ENCODE measurements at regions not wholly inside any gene's neighbourhood (a gene's known extent, or its start where the extent isn't known, plus 50 kb on each side); places are given as distances from the start of the nearest gene placed in this dataset.

DNA sequence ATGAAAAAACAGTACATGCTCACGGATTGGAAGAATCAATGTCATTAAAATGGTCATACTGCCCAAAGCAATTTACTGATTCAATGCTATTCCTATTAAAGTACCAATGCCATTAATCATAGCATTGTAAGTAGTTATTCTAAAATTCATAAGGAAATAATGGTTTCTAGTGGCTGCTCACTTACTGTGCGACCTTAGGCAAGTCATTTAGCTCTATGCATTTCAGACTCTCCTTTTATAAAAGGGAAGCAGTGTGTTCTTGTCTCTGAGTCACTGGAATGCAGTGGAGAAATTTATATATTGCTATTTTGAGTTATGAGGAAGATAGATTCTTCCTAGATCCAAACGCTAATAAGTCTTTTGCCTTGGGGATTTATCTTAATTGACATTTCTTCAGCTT, 174.8 kb downstream of the KCNA4 start:
- DNase-seq (ENCODE audit: low spot score) (no peak), ATAC-seq (ENCODE audit: low read depth) (peak; percentile 33; the same call in 1 of the 3 replicates)
- TF ChIP-seq, protein P1, sequence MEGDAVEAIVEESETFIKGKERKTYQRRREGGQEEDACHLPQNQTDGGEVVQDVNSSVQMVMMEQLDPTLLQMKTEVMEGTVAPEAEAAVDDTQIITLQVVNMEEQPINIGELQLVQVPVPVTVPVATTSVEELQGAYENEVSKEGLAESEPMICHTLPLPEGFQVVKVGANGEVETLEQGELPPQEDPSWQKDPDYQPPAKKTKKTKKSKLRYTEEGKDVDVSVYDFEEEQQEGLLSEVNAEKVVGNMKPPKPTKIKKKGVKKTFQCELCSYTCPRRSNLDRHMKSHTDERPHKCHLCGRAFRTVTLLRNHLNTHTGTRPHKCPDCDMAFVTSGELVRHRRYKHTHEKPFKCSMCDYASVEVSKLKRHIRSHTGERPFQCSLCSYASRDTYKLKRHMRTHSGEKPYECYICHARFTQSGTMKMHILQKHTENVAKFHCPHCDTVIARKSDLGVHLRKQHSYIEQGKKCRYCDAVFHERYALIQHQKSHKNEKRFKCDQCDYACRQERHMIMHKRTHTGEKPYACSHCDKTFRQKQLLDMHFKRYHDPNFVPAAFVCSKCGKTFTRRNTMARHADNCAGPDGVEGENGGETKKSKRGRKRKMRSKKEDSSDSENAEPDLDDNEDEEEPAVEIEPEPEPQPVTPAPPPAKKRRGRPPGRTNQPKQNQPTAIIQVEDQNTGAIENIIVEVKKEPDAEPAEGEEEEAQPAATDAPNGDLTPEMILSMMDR (IDR thresholded peaks at IDR 0.05; ENCODE audit: poor library complexity, severe bottlenecking), result no peak
- Histone ChIP-seq H3K4me1 (ENCODE audit: insufficient read depth, poor library complexity, severe bottlenecking) (no peaks in the 10 kb centered on the region), H3K27ac (ENCODE audit: poor library complexity, severe bottlenecking) (no peak overlapping the region), H3K27me3 (ENCODE audit: insufficient read depth, poor library complexity, severe bottlenecking) (no peaks in the 10 kb centered on the region), H3K4me3 (ENCODE audit: severe bottlenecking) (no peak overlapping the region), H3K9me3 (ENCODE audit: severe bottlenecking) (no peaks in the 10 kb centered on the region), H3K36me3 (ENCODE audit: low read depth) (no peaks in the 10 kb centered on the region)

DNA sequence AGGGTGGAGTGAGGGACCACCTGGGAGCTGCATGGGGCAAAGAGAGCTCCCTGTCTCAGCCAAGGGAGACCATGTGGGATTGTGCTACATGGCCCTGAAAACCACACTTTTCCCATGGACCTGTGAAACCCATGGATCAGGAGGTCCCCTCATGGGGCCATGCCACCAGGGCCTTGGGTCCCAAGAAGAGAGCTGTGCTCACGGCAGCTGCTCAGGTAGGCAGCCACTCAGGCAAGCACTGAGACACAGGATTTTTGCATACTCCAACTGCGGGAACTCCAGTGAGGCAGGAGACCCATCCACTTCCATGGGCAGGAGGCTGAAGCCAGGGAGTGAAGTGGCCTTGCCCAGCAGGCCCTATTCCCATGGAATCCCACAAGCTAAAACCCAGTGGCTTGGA, 190.0 kb downstream of the KCNA4 start:
- H3K27me3 ChIP-seq (ENCODE audit: insufficient read depth, poor library complexity, severe bottlenecking), result no peaks in the 10 kb centered on the region
- ATAC-seq (ENCODE audit: low read depth) (no peak), DNase-seq (ENCODE audit: low spot score) (no peak)
- no peaks in the 10 kb centered on the region for H3K36me3 ChIP-seq (ENCODE audit: low read depth)
- no peaks in the 10 kb centered on the region for H3K9me3 ChIP-seq (ENCODE audit: severe bottlenecking)
- H3K4me3 ChIP-seq (ENCODE audit: severe bottlenecking), result no peak overlapping the region
- no peak overlapping the region for H3K27ac ChIP-seq (ENCODE audit: poor library complexity, severe bottlenecking)
- TF ChIP-seq, protein P1 (IDR thresholded peaks at IDR 0.05; ENCODE audit: poor library complexity, severe bottlenecking), result no peak
- H3K4me1 ChIP-seq (ENCODE audit: insufficient read depth, poor library complexity, severe bottlenecking), result no peaks in the 10 kb centered on the region

DNA sequence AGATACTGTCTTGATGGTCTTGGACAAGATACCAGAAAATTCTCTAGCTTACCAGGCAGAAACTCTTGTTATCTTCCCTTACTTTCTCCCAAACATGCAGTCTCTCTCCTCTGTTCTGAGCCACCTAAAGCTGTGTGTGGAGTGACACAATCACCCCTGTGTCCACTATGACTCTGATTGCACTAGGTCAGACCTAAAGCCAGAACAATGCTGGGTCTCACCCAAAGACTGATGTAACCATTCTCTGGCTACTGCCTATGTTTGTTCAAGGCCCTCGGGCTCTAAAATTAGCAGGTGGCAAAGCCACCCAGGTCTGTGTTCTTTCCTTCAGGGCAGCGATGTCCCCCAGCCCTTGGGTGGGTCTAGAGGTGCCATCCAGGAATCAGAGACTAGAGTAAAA, 200.5 kb downstream of the KCNA4 start:
- H3K27me3 ChIP-seq (ENCODE audit: insufficient read depth, poor library complexity, severe bottlenecking), result no peaks in the 10 kb centered on the region
- H3K9me3 ChIP-seq (ENCODE audit: severe bottlenecking), result no peaks in the 10 kb centered on the region
- no peak overlapping the region for H3K4me3 ChIP-seq (ENCODE audit: severe bottlenecking)
- no peaks in the 10 kb centered on the region for H3K4me1 ChIP-seq (ENCODE audit: insufficient read depth, poor library complexity, severe bottlenecking)
- TF ChIP-seq, protein P1 (IDR thresholded peaks at IDR 0.05; ENCODE audit: poor library complexity, severe bottlenecking), result no peak
- no peaks in the 10 kb centered on the region for H3K36me3 ChIP-seq (ENCODE audit: low read depth)
- no peak for ATAC-seq (ENCODE audit: low read depth)
- no peak for DNase-seq (ENCODE audit: low spot score)
- no peak overlapping the region for H3K27ac ChIP-seq (ENCODE audit: poor library complexity, severe bottlenecking)

DNA sequence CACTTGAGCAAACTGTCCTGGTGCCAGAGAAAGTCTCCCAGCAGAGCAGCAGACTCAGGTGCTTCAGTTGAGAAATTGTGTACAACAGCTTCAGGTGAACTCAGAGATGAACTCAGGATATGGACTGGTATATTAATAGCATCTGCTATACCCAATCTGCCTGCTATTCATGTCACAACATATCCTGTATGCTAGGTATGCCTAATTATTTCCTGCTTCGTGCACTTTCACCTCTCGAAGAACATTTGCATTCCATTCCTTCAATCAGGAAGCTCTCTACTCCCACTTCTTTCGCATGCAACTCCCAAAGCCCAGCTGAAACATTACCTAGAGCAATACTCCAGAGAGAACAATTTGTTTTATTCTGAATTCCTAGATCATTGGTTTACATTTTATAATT, 207.7 kb downstream of the KCNA4 start:
- H3K4me3 ChIP-seq (ENCODE audit: severe bottlenecking), result no peak overlapping the region
- H3K27me3 ChIP-seq (ENCODE audit: insufficient read depth, poor library complexity, severe bottlenecking), result no peaks in the 10 kb centered on the region
- H3K9me3 ChIP-seq (ENCODE audit: severe bottlenecking), result no peaks in the 10 kb centered on the region
- peak overlapping the region; percentile 46 for H3K27ac ChIP-seq (ENCODE audit: poor library complexity, severe bottlenecking)
- no peaks in the 10 kb centered on the region for H3K36me3 ChIP-seq (ENCODE audit: low read depth)
- H3K4me1 ChIP-seq (ENCODE audit: insufficient read depth, poor library complexity, severe bottlenecking), result peaks cover 13% of the 10 kb centered on the region
- TF ChIP-seq, protein P1 (IDR thresholded peaks at IDR 0.05; ENCODE audit: poor library complexity, severe bottlenecking), result no peak
- DNase-seq (ENCODE audit: low spot score) (no peak), ATAC-seq (ENCODE audit: low read depth) (peak; percentile 95)

DNA sequence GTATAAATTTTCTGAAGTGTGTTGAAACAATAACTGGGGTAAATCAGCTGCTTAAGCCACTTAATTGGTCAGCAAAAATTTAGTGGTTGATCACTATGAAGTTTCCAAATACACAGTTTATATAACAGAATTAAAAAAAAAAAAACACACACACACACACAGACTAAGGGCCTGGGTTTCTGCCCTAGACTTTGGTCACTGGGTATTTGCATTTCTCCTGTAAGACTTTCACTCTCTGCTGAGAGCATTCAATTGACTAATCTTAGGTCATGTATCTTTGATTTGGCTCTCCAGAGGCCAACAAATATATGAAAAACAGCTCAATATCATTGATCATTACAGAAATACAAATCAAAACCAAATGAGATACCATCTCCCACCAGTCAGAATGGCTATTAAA, 214.3 kb downstream of the KCNA4 start:
- H3K9me3 ChIP-seq (ENCODE audit: severe bottlenecking), result no peaks in the 10 kb centered on the region
- TF ChIP-seq, protein P1 (IDR thresholded peaks at IDR 0.05; ENCODE audit: poor library complexity, severe bottlenecking), result no peak
- H3K36me3 ChIP-seq (ENCODE audit: low read depth), result no peaks in the 10 kb centered on the region
- DNase-seq (ENCODE audit: low spot score) (no peak), ATAC-seq (ENCODE audit: low read depth) (no peak)
- no peaks in the 10 kb centered on the region for H3K4me1 ChIP-seq (ENCODE audit: insufficient read depth, poor library complexity, severe bottlenecking)
- H3K27ac ChIP-seq (ENCODE audit: poor library complexity, severe bottlenecking), result no peak overlapping the region
- H3K27me3 ChIP-seq (ENCODE audit: insufficient read depth, poor library complexity, severe bottlenecking), result no peaks in the 10 kb centered on the region
- H3K4me3 ChIP-seq (ENCODE audit: severe bottlenecking), result no peak overlapping the region

Data from RWPE2 (cell line).